Endothelial cell (in vitro differentiated cells): ENCODE measurements at regions not wholly inside any gene's neighbourhood (a gene's known extent, or its start where the extent isn't known, plus 50 kb on each side); places are given as distances from the start of the nearest gene placed in this dataset.

Source experiments
- DNase-seq: peaks from one replicate; pipeline ENCODE4 v3.0.0; 2021; ENCODE audit warnings: low spot score
- H3K27ac Mint-ChIP-seq: one replicate; pipeline ENCODE4 v1.8.0; 2021; ENCODE audit warnings: mixed read lengths, inconsistent platforms; ENCODE audit not compliant: unreplicated experiment
- H3K27me3 Mint-ChIP-seq: one replicate; pipeline ENCODE4 v1.8.0; 2021; ENCODE audit warnings: mild to moderate bottlenecking, moderate library complexity, mixed read lengths, inconsistent platforms; ENCODE audit not compliant: unreplicated experiment
- H3K36me3 Mint-ChIP-seq: one replicate; pipeline ENCODE4 v1.8.0; 2021; ENCODE audit warnings: mild to moderate bottlenecking, low read depth, mixed read lengths, inconsistent platforms; ENCODE audit not compliant: unreplicated experiment
- H3K4me1 Mint-ChIP-seq: one replicate; pipeline ENCODE4 v1.8.0; 2021; ENCODE audit warnings: mild to moderate bottlenecking, mixed read lengths, inconsistent platforms; ENCODE audit not compliant: unreplicated experiment
- H3K4me3 Mint-ChIP-seq: one replicate; pipeline ENCODE4 v1.8.0; 2021; ENCODE audit warnings: mild to moderate bottlenecking, mixed read lengths, inconsistent platforms; ENCODE audit not compliant: unreplicated experiment
- H3K9me3 Mint-ChIP-seq: one replicate; pipeline ENCODE4 v1.8.0; 2021; ENCODE audit warnings: mixed read lengths, inconsistent platforms; ENCODE audit not compliant: unreplicated experiment
- CTCF ChIP-seq: fragments of 200-600 bp; sonication (generic); IDR thresholded peaks from one replicate; pipeline ENCODE4 v1.5.0; 2021; ENCODE audit warnings: antibody characterized with exemption; ENCODE audit not compliant: unreplicated experiment

GRCh38 chr17:6322316-6322715 is 112.6 kb downstream of the AIPL1 start:
- DNase-seq: no peak
- Mint-ChIP-seq H3K36me3 (peaks cover 4% of the 10 kb centered on the region), H3K9me3 (no peaks in the 10 kb centered on the region), H3K27ac (no peak overlapping the region), H3K4me1 (peaks cover 17% of the 10 kb centered on the region), H3K27me3 (peaks cover 9% of the 10 kb centered on the region), H3K4me3 (no peak overlapping the region)
- TF ChIP-seq CTCF: no peak

GRCh38 chr17:6314311-6314710 is 120.6 kb downstream of the AIPL1 start:
- no peak for DNase-seq
- Mint-ChIP-seq H3K27ac (no peak overlapping the region), H3K27me3 (no peaks in the 10 kb centered on the region), H3K36me3 (no peaks in the 10 kb centered on the region), H3K4me3 (no peak overlapping the region), H3K4me1 (no peaks in the 10 kb centered on the region), H3K9me3 (no peaks in the 10 kb centered on the region)
- TF ChIP-seq CTCF: no peak

GRCh38 chr17:6313835-6314234 is 121.1 kb downstream of the AIPL1 start:
- H3K27me3 Mint-ChIP-seq: no peaks in the 10 kb centered on the region
- no peaks in the 10 kb centered on the region for H3K36me3 Mint-ChIP-seq
- no peak overlapping the region for H3K4me3 Mint-ChIP-seq
- DNase-seq: no peak
- TF ChIP-seq CTCF: no peak
- no peak overlapping the region for H3K27ac Mint-ChIP-seq
- no peaks in the 10 kb centered on the region for H3K9me3 Mint-ChIP-seq
- no peaks in the 10 kb centered on the region for H3K4me1 Mint-ChIP-seq

- no peak for TF ChIP-seq CTCF
- H3K9me3 Mint-ChIP-seq: no peaks in the 10 kb centered on the region
Measured at GRCh38 chr17:6306820-6307219, 128.1 kb downstream of the AIPL1 start.

GRCh38 chr17:6305613-6306360 is 129.1 kb downstream of the AIPL1 start:
- Mint-ChIP-seq H3K9me3 (no peaks in the 10 kb centered on the region), H3K27me3 (peaks cover 3% of the 10 kb centered on the region), H3K4me3 (no peak overlapping the region), H3K27ac (no peak overlapping the region), H3K36me3 (no peaks in the 10 kb centered on the region), H3K4me1 (no peaks in the 10 kb centered on the region)
- DNase-seq: no peak
- no peak for TF ChIP-seq CTCF

More at GRCh38 chr17:6306820-6307219, 128.1 kb downstream of the AIPL1 start:
- Mint-ChIP-seq H3K27ac (no peak overlapping the region), H3K27me3 (peaks cover 3% of the 10 kb centered on the region), H3K4me3 (no peak overlapping the region), H3K4me1 (no peaks in the 10 kb centered on the region), H3K36me3 (no peaks in the 10 kb centered on the region)
- DNase-seq: no peak
